ENCODE measurements at regions not wholly inside any gene's neighbourhood (a gene's known extent, or its start where the extent isn't known, plus 50 kb on each side); places are given as distances from the start of the nearest gene placed in this dataset.

- no peak for DNase-seq (ENCODE audit: low read depth in 2 of 2)
Observed at GRCh38 chr15:93880358-93880757, 351.0 kb upstream of the MCTP2 start.

GRCh38 chr15:93870583-93870982 lies 360.8 kb upstream of the MCTP2 start:
- DNase-seq (ENCODE audit: low read depth in 2 of 2) = no peak

GRCh38 chr15:93866948-93867347 lies 364.4 kb upstream of the MCTP2 start:
- no peak for DNase-seq (ENCODE audit: low read depth in 2 of 2)

GRCh38 chr15:93866476-93866875 lies 364.9 kb upstream of the MCTP2 start:
- DNase-seq (ENCODE audit: low read depth in 2 of 2) = no peak

- no peak for DNase-seq (ENCODE audit: low read depth in 2 of 2)
Observed at GRCh38 chr15:93865586-93865985, 365.8 kb upstream of the MCTP2 start.

- no peak for DNase-seq (ENCODE audit: low read depth in 2 of 2)
Observed at GRCh38 chr15:93862791-93863190, 368.6 kb upstream of the MCTP2 start.

- no peak for DNase-seq (ENCODE audit: low read depth in 2 of 2)
Observed at GRCh38 chr15:93861956-93862741, 369.2 kb upstream of the MCTP2 start.

GRCh38 chr15:93861413-93861812 lies 369.9 kb upstream of the MCTP2 start:
- no peak for DNase-seq (ENCODE audit: low read depth in 2 of 2)

GRCh38 chr15:93860701-93861100 lies 370.7 kb upstream of the MCTP2 start:
- DNase-seq (ENCODE audit: low read depth in 2 of 2) = no peak

- no peak for DNase-seq (ENCODE audit: low read depth in 2 of 2)
Observed at GRCh38 chr15:93859176-93859575, 372.2 kb upstream of the MCTP2 start.

GRCh38 chr15:93855181-93855826 lies 376.1 kb upstream of the MCTP2 start:
- no peak for DNase-seq (ENCODE audit: low read depth in 2 of 2)

- DNase-seq (ENCODE audit: low read depth in 2 of 2) = no peak
Observed at GRCh38 chr15:93854088-93854487, 377.3 kb upstream of the MCTP2 start.

GRCh38 chr15:93852761-93853160 lies 378.6 kb upstream of the MCTP2 start:
- no peak for DNase-seq (ENCODE audit: low read depth in 2 of 2)

- DNase-seq (ENCODE audit: low read depth in 2 of 2) = no peak
Observed at GRCh38 chr15:93848490-93848889, 382.9 kb upstream of the MCTP2 start.

GRCh38 chr15:93848076-93848475 lies 383.3 kb upstream of the MCTP2 start:
- DNase-seq (ENCODE audit: low read depth in 2 of 2) = no peak

GRCh38 chr15:93846148-93846547 lies 385.2 kb upstream of the MCTP2 start:
- DNase-seq (ENCODE audit: low read depth in 2 of 2) = no peak

GRCh38 chr15:93837450-93837849 lies 393.9 kb upstream of the MCTP2 start:
- DNase-seq (ENCODE audit: low read depth in 2 of 2) = no peak

- no peak for DNase-seq (ENCODE audit: low read depth in 2 of 2)
Observed at GRCh38 chr15:93835344-93835743, 396.0 kb upstream of the MCTP2 start.

GRCh38 chr15:93831641-93832040 lies 399.7 kb upstream of the MCTP2 start:
- no peak for DNase-seq (ENCODE audit: low read depth in 2 of 2)

- no peak for DNase-seq (ENCODE audit: low read depth in 2 of 2)
Observed at GRCh38 chr15:93830221-93831080, 400.9 kb upstream of the MCTP2 start.

GRCh38 chr15:93829115-93829870 lies 402.1 kb upstream of the MCTP2 start:
- DNase-seq (ENCODE audit: low read depth in 2 of 2) = no peak

- DNase-seq (ENCODE audit: low read depth in 2 of 2) = no peak
Observed at GRCh38 chr15:93826790-93827189, 404.6 kb upstream of the MCTP2 start.

Data from activated CD8-positive, alpha-beta memory T cell treated with anti-CD3 and anti-CD28 coated beads for 4 hours (primary cell).